Stimulated activated CD4-positive, alpha-beta T cell treated with anti-CD3 and anti-CD28 coated beads, Interleukin-1b, Interleukin-23, amount 100 ng/mL, for 4 hours (primary cell): ENCODE measurements at regions not wholly inside any gene's neighbourhood (a gene's known extent, or its start where the extent isn't known, plus 50 kb on each side); places are given as distances from the start of the nearest gene placed in this dataset.

Source experiments
- DNase-seq, 2 donors: peaks; one replicate each; pipeline ENCODE4 v3.0.0-alpha.2; 2020; ENCODE audit warnings: low read depth in 2 of 2

GRCh38 chr16:79980650-79981521 is 380.3 kb upstream of the MAF start:
- DNase-seq, result no peak

GRCh38 chr16:79977940-79978836 is 377.7 kb upstream of the MAF start:
- DNase-seq, result no peak

DNA sequence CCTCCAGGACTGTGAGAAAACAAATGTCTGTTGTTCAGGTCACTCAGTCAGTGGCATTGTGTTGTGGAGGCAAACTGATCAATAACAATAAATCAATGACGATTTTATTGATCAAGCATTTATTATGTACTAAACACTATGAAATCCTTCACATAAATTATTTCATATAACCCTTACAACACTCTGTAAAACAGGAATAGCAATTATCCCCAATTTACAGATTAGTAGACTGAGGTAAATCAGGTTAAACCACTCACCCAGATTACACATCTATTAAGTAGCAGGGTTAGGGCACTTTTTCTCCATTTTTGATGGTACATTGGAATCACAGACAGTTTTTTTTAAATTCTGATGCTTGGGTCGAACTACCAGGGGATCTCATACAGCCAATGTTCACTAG is 372.8 kb upstream of the MAF start:
- DNase-seq, result no peak

GRCh38 chr16:79972053-79972704 is 371.6 kb upstream of the MAF start:
- DNase-seq, result no peak

DNA sequence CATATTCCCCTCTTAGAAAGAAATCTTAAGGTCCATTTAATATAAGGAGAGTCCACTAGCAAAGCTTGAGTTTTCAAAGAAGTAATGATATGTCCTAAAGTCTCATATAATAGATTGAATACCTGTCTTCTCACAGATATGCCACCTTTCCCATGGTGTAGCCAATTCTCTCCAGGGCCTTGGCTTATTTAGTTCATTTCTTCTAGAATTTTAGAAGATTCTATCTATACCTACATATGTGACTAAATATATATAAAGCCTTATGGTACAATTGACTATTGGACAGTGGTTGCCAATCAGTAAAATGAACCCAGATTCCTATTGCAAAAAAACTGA is 370.7 kb upstream of the MAF start:
- DNase-seq, result no peak

- DNase-seq, result no peak
These were observed 370.2 kb upstream of the MAF start for GRCh38 chr16:79970551-79971236.

DNA sequence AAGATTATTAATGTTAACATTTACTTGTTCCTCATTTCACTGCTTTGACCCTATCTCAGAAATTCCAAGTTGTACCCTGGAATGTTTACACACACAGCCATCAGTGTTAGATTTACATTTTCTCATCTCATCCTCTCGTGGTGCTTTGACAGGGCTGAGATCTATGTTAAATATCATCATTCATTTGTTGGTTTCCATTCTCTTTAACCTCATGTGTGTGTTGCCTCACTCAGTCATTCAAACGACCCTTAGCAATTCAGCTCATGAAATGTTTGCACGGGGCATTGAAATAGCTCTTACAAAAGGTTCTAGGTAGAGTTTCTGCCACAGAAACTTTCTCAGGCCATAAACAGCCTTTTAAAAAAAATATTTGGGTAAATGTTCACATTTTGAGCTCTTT is 369.6 kb upstream of the MAF start:
- no peak for DNase-seq

DNA sequence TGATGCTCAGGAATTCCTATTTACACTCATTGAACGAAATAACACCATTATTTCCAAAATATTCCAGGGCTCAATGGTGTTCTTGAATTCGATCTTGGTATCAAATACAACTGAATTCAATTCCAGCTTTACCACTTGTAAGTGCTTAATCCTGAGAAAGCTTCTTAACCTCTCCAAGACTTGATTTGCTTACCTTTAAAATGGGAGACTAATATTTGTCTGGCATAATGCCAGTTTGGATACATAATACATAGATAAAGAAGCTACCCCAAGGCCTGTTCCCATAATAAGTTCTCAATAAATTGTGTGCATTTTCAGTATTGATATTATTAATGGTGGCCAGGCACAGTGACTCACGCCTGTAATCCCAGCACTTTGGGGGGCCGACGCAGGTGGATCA is 368.9 kb upstream of the MAF start:
- DNase-seq, result no peak

DNA sequence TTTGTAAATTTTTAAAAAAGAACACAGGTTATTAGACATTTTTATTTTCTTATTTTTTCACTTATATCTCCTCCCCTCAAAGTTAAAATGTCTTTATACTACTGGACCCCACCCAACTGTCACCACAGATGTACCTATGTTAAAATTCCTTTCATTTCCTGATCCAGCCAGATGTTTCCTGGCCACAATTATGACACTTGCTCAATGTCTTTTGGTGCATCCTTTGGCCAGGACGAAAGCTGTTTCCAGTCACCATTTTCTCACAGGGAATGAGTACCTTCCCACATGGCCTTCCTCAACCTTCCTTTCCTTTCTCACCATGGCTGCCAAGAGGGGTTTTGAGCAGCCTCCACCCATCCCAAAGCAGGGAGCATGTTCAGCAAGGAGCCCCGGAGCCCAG is 365.7 kb upstream of the MAF start:
- no peak for DNase-seq

DNA sequence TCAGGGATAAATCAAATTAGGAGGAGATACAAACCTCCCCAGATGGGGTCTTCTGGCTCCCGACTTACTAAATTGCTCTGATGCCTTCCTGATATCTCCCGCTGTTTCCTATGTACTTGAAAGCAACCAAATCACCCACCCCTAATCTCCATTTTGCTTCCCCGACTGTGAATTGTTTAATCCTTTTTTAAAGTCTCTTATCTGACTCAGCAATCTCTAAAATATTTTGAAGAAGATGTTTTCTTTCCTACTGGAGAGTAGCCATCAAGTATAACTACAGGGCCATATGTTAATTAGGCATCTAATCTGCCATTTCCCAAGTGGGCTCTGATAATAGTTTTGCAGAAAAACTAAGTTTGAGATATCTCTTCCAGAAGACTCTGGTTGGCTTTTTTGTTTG is 365.2 kb upstream of the MAF start:
- DNase-seq, result no peak

DNA sequence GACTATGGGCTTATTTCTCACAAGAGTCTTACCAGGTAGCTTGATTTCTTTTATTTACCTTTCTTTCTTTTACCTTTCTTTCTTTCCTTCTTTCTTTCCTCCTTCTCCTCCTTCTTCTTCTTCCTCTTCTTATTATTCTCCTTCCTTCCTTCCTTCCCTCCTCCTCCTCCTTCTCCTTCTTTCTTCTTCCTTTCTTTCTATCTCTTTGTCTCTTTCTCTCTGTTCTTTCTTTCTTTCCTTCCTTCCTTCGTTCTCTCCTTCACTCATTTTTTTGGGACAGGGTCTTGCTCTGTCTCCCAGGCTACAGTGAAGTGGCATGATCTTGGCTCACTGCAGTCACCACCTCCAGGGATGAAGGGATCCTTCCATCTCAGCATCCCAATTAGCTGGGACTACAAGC is 363.6 kb upstream of the MAF start:
- no peak for DNase-seq

GRCh38 chr16:79962962-79963361 is 362.4 kb upstream of the MAF start:
- DNase-seq, result no peak

GRCh38 chr16:79959226-79959625 is 358.7 kb upstream of the MAF start:
- no peak for DNase-seq

GRCh38 chr16:79954921-79955705 is 354.6 kb upstream of the MAF start:
- no peak for DNase-seq

- DNase-seq, result no peak
These were observed 350.6 kb upstream of the MAF start for GRCh38 chr16:79950932-79951719.

DNA sequence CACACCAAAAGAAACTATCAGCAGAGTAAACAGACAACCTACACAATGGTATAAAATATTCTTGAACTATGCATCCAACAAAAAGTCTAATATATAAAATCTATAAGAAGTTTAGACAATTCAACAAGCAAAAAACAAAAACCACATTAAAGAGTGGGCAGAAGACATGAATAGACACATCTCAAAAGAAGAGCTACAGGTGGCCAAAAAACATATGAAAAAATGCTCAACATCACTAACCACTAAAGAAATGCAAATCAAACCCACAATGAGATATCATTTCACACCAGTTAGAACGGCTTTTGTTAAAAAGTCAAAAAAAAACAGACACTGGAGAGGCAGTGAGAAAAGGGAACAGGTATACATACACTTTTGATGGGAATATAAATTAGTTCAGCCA is 348.9 kb upstream of the MAF start:
- DNase-seq, result no peak

- DNase-seq, result no peak
These were observed 347.2 kb upstream of the MAF start for GRCh38 chr16:79947771-79948170.

DNA sequence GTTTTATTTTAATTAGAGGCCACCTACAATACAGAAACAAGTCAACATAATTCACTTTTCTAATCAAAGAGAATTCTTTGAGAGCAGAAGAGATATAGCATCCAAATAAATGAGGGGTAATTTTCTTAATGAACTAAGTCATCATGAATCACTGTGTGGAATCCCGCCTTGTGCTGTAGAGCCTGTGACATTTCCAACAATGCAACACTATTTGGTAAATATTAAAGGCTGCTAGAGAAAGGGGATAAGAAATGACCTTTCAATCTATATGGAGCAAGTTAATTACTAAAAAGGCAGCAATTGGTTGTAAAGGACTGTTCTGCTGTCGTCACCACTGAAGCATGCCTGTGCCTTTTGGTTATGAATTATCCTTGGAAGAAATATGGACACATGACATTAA is 345.7 kb upstream of the MAF start:
- DNase-seq, result no peak

GRCh38 chr16:79943736-79944135 is 343.2 kb upstream of the MAF start:
- no peak for DNase-seq

- no peak for DNase-seq
These were observed 338.0 kb upstream of the MAF start for GRCh38 chr16:79938575-79938974.
